ENCODE measurements at regions not wholly inside any gene's neighbourhood (a gene's known extent, or its start where the extent isn't known, plus 50 kb on each side); places are given as distances from the start of the nearest gene placed in this dataset.

DNA sequence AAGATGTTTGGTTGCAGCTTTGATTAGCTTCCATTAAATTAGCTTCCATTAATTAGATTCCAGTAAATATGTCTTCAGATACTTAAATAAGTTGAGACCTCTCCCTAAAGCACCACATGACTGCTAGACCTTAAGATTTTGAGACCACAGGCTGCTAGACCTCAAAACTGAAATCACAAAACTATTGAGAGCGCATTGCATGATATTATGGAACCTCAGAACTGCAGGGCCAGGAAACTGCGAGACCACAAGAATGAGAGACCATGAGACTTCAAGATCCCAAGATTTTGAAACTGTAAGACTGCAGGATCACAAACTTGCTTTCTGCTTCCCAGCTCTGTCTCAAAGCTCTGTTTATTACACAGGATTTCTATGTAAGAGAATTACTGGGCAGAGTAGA is 87.4 kb downstream of the TRIM42 start:
- ChIA-PET POLR2A (no interaction called here), CTCF (no interaction called here)
- Mint-ChIP-seq H3K27me3 (no peaks in the 10 kb centered on the region), H3K4me3 (no peak overlapping the region), H3K27ac (no peak overlapping the region), H3K4me1 (ENCODE audit: low read depth) (peaks cover 5% of the 10 kb centered on the region), H3K9me3 (no peaks in the 10 kb centered on the region), H3K36me3 (ENCODE audit: low read depth) (no peaks in the 10 kb centered on the region)
- DNase-seq (no peak), ATAC-seq (no peak)
- TF ChIP-seq, protein P1, sequence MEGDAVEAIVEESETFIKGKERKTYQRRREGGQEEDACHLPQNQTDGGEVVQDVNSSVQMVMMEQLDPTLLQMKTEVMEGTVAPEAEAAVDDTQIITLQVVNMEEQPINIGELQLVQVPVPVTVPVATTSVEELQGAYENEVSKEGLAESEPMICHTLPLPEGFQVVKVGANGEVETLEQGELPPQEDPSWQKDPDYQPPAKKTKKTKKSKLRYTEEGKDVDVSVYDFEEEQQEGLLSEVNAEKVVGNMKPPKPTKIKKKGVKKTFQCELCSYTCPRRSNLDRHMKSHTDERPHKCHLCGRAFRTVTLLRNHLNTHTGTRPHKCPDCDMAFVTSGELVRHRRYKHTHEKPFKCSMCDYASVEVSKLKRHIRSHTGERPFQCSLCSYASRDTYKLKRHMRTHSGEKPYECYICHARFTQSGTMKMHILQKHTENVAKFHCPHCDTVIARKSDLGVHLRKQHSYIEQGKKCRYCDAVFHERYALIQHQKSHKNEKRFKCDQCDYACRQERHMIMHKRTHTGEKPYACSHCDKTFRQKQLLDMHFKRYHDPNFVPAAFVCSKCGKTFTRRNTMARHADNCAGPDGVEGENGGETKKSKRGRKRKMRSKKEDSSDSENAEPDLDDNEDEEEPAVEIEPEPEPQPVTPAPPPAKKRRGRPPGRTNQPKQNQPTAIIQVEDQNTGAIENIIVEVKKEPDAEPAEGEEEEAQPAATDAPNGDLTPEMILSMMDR (IDR thresholded peaks at IDR 0.05) = no peak
- intact Hi-C loops (cut with micrococcal nuclease) = no loop called here

DNA sequence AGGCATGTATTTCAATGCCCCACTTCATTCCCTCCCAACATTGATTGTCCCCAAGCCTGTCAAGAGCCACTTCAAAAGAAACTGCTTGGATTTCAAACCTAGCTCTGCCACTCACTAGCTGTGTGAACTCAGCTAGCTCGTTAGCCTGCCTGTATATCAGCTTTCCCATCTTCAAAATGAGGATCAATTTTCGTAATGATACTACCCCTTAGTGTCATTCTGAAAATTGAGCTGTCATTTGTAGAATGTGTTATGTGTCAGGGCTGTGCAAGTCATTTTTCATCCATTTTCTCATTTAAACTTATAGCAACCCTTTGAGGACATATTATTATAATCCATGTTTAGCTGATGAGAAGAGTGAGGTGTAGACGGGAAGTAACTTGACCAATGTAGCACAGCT is 88.6 kb downstream of the TRIM42 start:
- no peaks in the 10 kb centered on the region for H3K36me3 Mint-ChIP-seq (ENCODE audit: low read depth)
- TF ChIP-seq, protein P1 (IDR thresholded peaks at IDR 0.05) = no peak
- ChIA-PET CTCF (interaction anchor here (1.4 kb wide), 1 partner anchor 12 kb away, joined by 3 read pairs; no protein-coding TSS in a partner anchor), POLR2A (no interaction called here)
- no peaks in the 10 kb centered on the region for H3K9me3 Mint-ChIP-seq
- H3K4me1 Mint-ChIP-seq (ENCODE audit: low read depth) = peaks cover 5% of the 10 kb centered on the region
- intact Hi-C loops (cut with micrococcal nuclease) = no loop called here
- ATAC-seq = no peak
- DNase-seq = no peak
- no peak overlapping the region for H3K4me3 Mint-ChIP-seq
- H3K27ac Mint-ChIP-seq = no peak overlapping the region
- no peaks in the 10 kb centered on the region for H3K27me3 Mint-ChIP-seq

DNA sequence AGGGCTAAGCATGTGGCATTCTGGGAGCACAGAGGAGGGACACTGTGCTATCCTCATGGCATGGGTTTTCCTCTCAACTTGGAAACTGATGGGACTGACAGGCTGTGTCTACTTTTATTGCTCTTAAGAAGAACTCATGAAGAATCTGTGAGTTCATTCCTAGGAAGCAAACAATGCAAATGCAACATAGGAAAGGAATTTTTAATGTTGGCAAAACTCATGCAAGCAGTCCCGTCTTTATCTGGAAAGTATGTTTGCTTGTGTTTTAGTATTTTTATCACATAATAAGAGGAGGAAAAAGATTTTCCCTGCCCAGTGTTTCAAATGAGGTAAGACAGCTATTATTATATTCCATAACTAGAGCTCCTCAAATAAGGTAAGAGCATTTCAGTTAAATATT is 89.7 kb downstream of the TRIM42 start:
- H3K9me3 Mint-ChIP-seq = no peaks in the 10 kb centered on the region
- POLR2A ChIA-PET = no interaction called here
- DNase-seq (no peak), ATAC-seq (no peak)
- no peaks in the 10 kb centered on the region for H3K27me3 Mint-ChIP-seq
- no peak overlapping the region for H3K4me3 Mint-ChIP-seq
- TF ChIP-seq, protein P1 (IDR thresholded peaks at IDR 0.05) = no peak
- H3K36me3 Mint-ChIP-seq (ENCODE audit: low read depth) = no peaks in the 10 kb centered on the region
- CTCF ChIA-PET = no interaction called here
- peaks cover 5% of the 10 kb centered on the region for H3K4me1 Mint-ChIP-seq (ENCODE audit: low read depth)
- H3K27ac Mint-ChIP-seq = no peak overlapping the region
- intact Hi-C loops (cut with micrococcal nuclease) = no loop called here

DNA sequence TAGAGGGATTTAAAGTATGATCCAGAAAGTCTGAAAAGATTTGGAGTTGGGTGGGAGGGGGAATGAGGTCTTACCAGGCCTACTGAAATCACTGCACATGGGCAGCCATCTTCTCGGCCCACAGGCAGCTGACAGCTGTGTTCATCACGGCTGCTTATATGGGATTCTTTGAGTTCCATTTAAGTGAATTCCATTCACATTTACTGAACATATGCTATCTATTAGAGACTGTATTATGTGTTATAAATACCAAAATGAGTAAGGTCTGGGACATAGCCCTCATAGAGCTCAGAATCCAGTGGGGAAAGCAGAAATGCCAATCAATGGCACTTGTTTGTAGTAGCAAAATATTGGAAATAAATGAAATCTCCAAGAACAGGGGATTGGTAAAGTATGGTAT is 91.1 kb downstream of the TRIM42 start:
- DNase-seq (no peak), ATAC-seq (no peak)
- no peaks in the 10 kb centered on the region for H3K36me3 Mint-ChIP-seq (ENCODE audit: low read depth)
- CTCF ChIA-PET = no interaction called here
- H3K9me3 Mint-ChIP-seq = no peaks in the 10 kb centered on the region
- peaks cover 9% of the 10 kb centered on the region for H3K4me1 Mint-ChIP-seq (ENCODE audit: low read depth)
- H3K27ac Mint-ChIP-seq = no peak overlapping the region
- POLR2A ChIA-PET = no interaction called here
- H3K4me3 Mint-ChIP-seq = no peak overlapping the region
- intact Hi-C loops (cut with micrococcal nuclease) = no loop called here
- TF ChIP-seq, protein P1 (IDR thresholded peaks at IDR 0.05) = no peak
- H3K27me3 Mint-ChIP-seq = no peaks in the 10 kb centered on the region

DNA sequence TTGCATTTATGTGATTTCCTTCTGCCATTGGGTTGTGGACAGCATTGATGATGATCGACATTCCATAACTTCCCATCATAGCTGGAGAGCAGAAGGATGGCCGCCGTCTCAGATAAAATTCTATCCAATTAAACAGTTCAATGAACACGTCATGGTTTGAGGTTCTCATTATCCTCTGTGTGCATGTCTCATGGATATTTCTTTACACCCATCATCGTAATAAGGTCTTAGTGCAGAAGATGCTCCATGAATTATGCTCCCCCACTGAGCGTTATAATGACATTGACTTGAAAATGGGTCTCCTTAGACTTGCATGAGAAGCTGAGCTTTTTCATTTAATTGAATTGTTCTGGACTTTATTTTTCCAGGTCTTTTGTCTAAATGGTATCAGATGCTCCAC is 92.1 kb downstream of the TRIM42 start:
- Mint-ChIP-seq H3K27ac (no peak overlapping the region), H3K27me3 (no peaks in the 10 kb centered on the region), H3K9me3 (peaks cover 4% of the 10 kb centered on the region), H3K4me3 (no peak overlapping the region), H3K4me1 (ENCODE audit: low read depth) (peaks cover 9% of the 10 kb centered on the region), H3K36me3 (ENCODE audit: low read depth) (no peaks in the 10 kb centered on the region)
- no peak for ATAC-seq
- intact Hi-C loops (cut with micrococcal nuclease) = no loop called here
- no peak for DNase-seq
- ChIA-PET POLR2A (interaction anchor here (0.8 kb wide), 1 partner anchor 29 kb away, joined by 3 read pairs; no protein-coding TSS in a partner anchor), CTCF (no interaction called here)
- TF ChIP-seq, protein P1 (IDR thresholded peaks at IDR 0.05) = no peak
